HEK293 (cell line): ENCODE measurements at regions not wholly inside any gene's neighbourhood (a gene's known extent, or its start where the extent isn't known, plus 50 kb on each side); places are given as distances from the start of the nearest gene placed in this dataset.

Experiments
- CTCF ChIA-PET: fragments of 350-600 bp; formaldehyde crosslinking; extraction: SDS; loops from one replicate; lab custom pipeline; 2021; ENCODE audit warnings: antibody characterized with exemption; lab: Yijun Ruan, JAX
- POLR2A ChIA-PET: fragments of 300-600 bp; formaldehyde crosslinking; extraction: SDS; loops from one replicate; lab custom pipeline; 2020; ENCODE audit warnings: antibody characterized with exemption, inconsistent platforms; lab: Yijun Ruan, JAX
- H3K27ac ChIP-seq: fragments of 200-500 bp; sonication (Bioruptor generic); 2 replicates; pipeline ENCODE4 v1.5.1; 2014; ENCODE audit warnings: low read depth, low read length, control low read depth, inconsistent platforms; ENCODE audit errors: extremely low read depth
- H3K36me3 ChIP-seq, 2 experiments: fragments of 200-500 bp in 1 of 2; sonication (Bioruptor generic) in 1 of 2; 1 replicate in 1 of 2; 2 replicates in 1 of 2; pipeline ENCODE4 v1.5.1; 2014 to 2017; ENCODE audit warnings: inconsistent platforms in 2 of 2, low read length in 2 of 2; ENCODE audit not compliant: control insufficient read depth in 2 of 2, insufficient read depth in 1 of 2
- H3K4me1 ChIP-seq: fragments of 200-500 bp; sonication (Bioruptor generic); 2 replicates; pipeline ENCODE4 v1.5.1; 2014; ENCODE audit warnings: mild to moderate bottlenecking, low read length, inconsistent platforms; ENCODE audit not compliant: control insufficient read depth, insufficient read depth
- H3K4me3 ChIP-seq: 2 replicates; pipeline ENCODE4 v1.5.1; 2011; ENCODE audit warnings: low read depth, mild to moderate bottlenecking, control low read depth, low read length, moderate library complexity
- H3K9me3 ChIP-seq: fragments of 200-500 bp; sonication (Bioruptor generic); 2 replicates; pipeline ENCODE4 v1.5.1; 2014; ENCODE audit warnings: low read depth, low read length, inconsistent platforms; ENCODE audit not compliant: control insufficient read depth, insufficient read depth
- BCL11A ChIP-seq: fragments of 450-650 bp; formaldehyde crosslinking; IDR thresholded peaks from 2 replicates; pipeline ENCODE4 v1.5.1; 2016; ENCODE audit warnings: low read depth, missing biosample characterization, missing genetic modification characterization
- HOXC10 ChIP-seq: sonication (generic); formaldehyde crosslinking; IDR thresholded peaks from 2 replicates; pipeline ENCODE4 v1.8.1; 2023; ENCODE audit warnings: mild to moderate bottlenecking, missing genetic modification reagents
- MZF1 ChIP-seq: fragments of 450-650 bp; formaldehyde crosslinking; IDR thresholded peaks from 2 replicates; pipeline ENCODE4 v1.5.1; 2017; ENCODE audit warnings: missing biosample characterization, missing genetic modification characterization, borderline replicate concordance
- WT1 ChIP-seq: fragments of 450-650 bp; formaldehyde crosslinking; IDR thresholded peaks from 2 replicates; pipeline ENCODE4 v1.5.1; 2016; ENCODE audit warnings: missing biosample characterization, missing genetic modification characterization
- ZBTB7A ChIP-seq: fragments of 450-650 bp; formaldehyde crosslinking; IDR thresholded peaks from 2 replicates; pipeline ENCODE4 v1.5.1; 2016; ENCODE audit warnings: low read depth, missing biosample characterization, missing genetic modification characterization
- ZNF184 ChIP-seq: fragments of 450-650 bp; IDR thresholded peaks from 2 replicates; pipeline ENCODE4 v1.5.1; 2018; ENCODE audit warnings: missing biosample characterization, mild to moderate bottlenecking, missing genetic modification characterization
- ZNF248 ChIP-seq: fragments of 450-650 bp; formaldehyde crosslinking; IDR thresholded peaks from 2 replicates; pipeline ENCODE4 v1.5.1; 2017; ENCODE audit warnings: missing biosample characterization, missing genetic modification characterization
- ZNF292 ChIP-seq: fragments of 450-650 bp; formaldehyde crosslinking; IDR thresholded peaks from 2 replicates; pipeline ENCODE4 v1.5.1; 2016; ENCODE audit warnings: low read depth, missing biosample characterization, missing genetic modification characterization, borderline replicate concordance
- ZNF311 ChIP-seq: fragments of 450-650 bp; formaldehyde crosslinking; IDR thresholded peaks from 2 replicates; pipeline ENCODE4 v1.5.1; 2017; ENCODE audit warnings: missing biosample characterization, missing genetic modification characterization, borderline replicate concordance
- ZNF544 ChIP-seq: fragments of 450-650 bp; formaldehyde crosslinking; IDR thresholded peaks from 2 replicates; pipeline ENCODE4 v1.5.0; 2017; ENCODE audit warnings: missing biosample characterization, missing genetic modification characterization
- ZNF560 ChIP-seq: fragments of 450-650 bp; formaldehyde crosslinking; IDR thresholded peaks from 2 replicates; pipeline ENCODE4 v1.5.1; 2017; ENCODE audit warnings: missing biosample characterization, missing genetic modification characterization, borderline replicate concordance
- ZNF660 ChIP-seq: fragments of 450-650 bp; IDR thresholded peaks from 2 replicates; pipeline ENCODE4 v1.5.1; 2018; ENCODE audit warnings: missing biosample characterization, mild to moderate bottlenecking, missing genetic modification characterization
- ZNF670 ChIP-seq: fragments of 450-650 bp; formaldehyde crosslinking; IDR thresholded peaks from 2 replicates; pipeline ENCODE4 v1.5.1; 2016; ENCODE audit warnings: missing biosample characterization, missing genetic modification characterization, low read depth
- ZNF677 ChIP-seq: fragments of 450-650 bp; IDR thresholded peaks from 2 replicates; pipeline ENCODE4 v1.5.0; 2018; ENCODE audit warnings: missing biosample characterization, mild to moderate bottlenecking, missing genetic modification characterization, moderate library complexity
- ZNF701 ChIP-seq: fragments of 450-650 bp; formaldehyde crosslinking; IDR thresholded peaks from 2 replicates; pipeline ENCODE4 v1.5.1; 2016; ENCODE audit warnings: missing biosample characterization, missing genetic modification characterization
- ZNF707 ChIP-seq: fragments of 450-650 bp; formaldehyde crosslinking; IDR thresholded peaks from 2 replicates; pipeline ENCODE4 v1.5.1; 2016; ENCODE audit warnings: missing biosample characterization, missing genetic modification characterization
- TF ChIP-seq, protein P1 (sequence below): fragments of 450-650 bp; formaldehyde crosslinking; IDR thresholded peaks from 2 replicates; pipeline ENCODE4 v1.5.1; 2017; ENCODE audit warnings: missing biosample characterization, missing genetic modification characterization
- TF ChIP-seq, protein P2 (sequence below): fragments of 450-650 bp; formaldehyde crosslinking; IDR thresholded peaks from 2 replicates; pipeline ENCODE4 v1.5.1; 2016; ENCODE audit warnings: missing biosample characterization, missing genetic modification characterization
- TF ChIP-seq, protein P3 (sequence below): fragments of 450-650 bp; formaldehyde crosslinking; IDR thresholded peaks from 2 replicates; pipeline ENCODE4 v1.5.1; 2016; ENCODE audit warnings: missing biosample characterization, missing genetic modification characterization
- TF ChIP-seq, protein P4 (sequence below): fragments of 450-650 bp; formaldehyde crosslinking; conservative IDR thresholded peaks from 2 replicates; pipeline ENCODE4 v1.5.1; 2016; ENCODE audit warnings: low read depth, missing biosample characterization, missing genetic modification characterization
- TF ChIP-seq, protein P5 (sequence below): fragments of 450-650 bp; formaldehyde crosslinking; IDR thresholded peaks from 2 replicates; pipeline ENCODE4 v1.5.1; 2016; ENCODE audit warnings: missing biosample characterization, missing genetic modification characterization

DNA sequence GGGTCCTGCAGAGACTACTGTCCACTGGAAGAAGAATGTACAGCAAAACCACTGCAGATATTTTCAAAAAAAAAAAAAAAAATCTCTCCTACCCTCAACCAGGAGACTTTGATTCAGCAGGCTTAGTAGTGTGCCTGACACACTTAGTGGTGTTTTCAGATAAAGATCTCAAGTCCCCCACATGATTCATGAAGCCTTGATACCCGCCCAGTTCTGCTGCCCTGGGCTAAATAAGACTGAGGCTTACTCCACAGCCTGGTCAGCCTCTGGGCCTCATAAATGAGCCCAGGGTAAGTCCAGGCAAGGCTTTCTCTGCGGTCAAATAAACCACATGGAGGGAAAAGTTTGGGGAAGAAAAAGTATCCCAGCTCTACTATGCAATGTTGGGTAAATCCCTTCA lies 222.1 kb upstream of the ARID1B start (continued):
- TF ChIP-seq, protein P1, sequence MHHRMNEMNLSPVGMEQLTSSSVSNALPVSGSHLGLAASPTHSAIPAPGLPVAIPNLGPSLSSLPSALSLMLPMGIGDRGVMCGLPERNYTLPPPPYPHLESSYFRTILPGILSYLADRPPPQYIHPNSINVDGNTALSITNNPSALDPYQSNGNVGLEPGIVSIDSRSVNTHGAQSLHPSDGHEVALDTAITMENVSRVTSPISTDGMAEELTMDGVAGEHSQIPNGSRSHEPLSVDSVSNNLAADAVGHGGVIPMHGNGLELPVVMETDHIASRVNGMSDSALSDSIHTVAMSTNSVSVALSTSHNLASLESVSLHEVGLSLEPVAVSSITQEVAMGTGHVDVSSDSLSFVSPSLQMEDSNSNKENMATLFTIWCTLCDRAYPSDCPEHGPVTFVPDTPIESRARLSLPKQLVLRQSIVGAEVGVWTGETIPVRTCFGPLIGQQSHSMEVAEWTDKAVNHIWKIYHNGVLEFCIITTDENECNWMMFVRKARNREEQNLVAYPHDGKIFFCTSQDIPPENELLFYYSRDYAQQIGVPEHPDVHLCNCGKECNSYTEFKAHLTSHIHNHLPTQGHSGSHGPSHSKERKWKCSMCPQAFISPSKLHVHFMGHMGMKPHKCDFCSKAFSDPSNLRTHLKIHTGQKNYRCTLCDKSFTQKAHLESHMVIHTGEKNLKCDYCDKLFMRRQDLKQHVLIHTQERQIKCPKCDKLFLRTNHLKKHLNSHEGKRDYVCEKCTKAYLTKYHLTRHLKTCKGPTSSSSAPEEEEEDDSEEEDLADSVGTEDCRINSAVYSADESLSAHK (tag by site-specific recombination) = no peak
- no peak for TF ChIP-seq ZNF311 (tag by site-specific recombination)
- TF ChIP-seq ZNF670 (tag by site-specific recombination) = no peak
- TF ChIP-seq, protein P2, sequence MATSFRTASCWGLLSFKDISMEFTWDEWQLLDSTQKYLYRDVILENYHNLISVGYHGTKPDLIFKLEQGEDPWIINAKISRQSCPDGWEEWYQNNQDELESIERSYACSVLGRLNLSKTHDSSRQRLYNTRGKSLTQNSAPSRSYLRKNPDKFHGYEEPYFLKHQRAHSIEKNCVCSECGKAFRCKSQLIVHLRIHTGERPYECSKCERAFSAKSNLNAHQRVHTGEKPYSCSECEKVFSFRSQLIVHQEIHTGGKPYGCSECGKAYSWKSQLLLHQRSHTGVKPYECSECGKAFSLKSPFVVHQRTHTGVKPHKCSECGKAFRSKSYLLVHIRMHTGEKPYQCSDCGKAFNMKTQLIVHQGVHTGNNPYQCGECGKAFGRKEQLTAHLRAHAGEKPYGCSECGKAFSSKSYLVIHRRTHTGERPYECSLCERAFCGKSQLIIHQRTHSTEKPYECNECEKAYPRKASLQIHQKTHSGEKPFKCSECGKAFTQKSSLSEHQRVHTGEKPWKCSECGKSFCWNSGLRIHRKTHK = no peak

DNA sequence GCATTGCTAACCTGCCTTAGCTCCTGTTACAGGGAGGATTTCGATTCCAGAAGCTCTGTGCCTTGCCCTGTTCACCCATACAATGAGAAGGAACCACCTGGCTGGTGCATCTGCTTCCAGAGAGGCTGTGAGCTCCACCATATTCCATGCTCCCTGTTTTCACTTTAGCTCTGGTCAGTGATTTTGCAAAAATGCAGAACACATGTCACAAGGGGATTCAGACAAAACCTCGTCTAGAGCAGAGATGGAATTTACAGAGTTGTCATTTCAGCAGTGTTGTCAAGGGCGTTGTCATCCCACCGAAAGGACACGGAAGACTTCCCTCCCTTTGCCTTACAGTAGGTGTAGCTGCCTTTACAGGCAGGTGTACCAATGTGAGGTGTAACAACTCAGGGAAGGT lies 223.0 kb upstream of the ARID1B start:
- H3K4me3 ChIP-seq = no peak overlapping the region
- TF ChIP-seq ZNF660 (tag by site-specific recombination) = no peak
- no peak for TF ChIP-seq ZNF184 (tag by site-specific recombination)
- no peak for TF ChIP-seq ZNF707 (tag by site-specific recombination)
- TF ChIP-seq WT1 (tag by site-specific recombination) = no peak
- TF ChIP-seq ZNF560 = no peak
- TF ChIP-seq ZNF248 (tag by site-specific recombination) = no peak
- TF ChIP-seq, protein P3, sequence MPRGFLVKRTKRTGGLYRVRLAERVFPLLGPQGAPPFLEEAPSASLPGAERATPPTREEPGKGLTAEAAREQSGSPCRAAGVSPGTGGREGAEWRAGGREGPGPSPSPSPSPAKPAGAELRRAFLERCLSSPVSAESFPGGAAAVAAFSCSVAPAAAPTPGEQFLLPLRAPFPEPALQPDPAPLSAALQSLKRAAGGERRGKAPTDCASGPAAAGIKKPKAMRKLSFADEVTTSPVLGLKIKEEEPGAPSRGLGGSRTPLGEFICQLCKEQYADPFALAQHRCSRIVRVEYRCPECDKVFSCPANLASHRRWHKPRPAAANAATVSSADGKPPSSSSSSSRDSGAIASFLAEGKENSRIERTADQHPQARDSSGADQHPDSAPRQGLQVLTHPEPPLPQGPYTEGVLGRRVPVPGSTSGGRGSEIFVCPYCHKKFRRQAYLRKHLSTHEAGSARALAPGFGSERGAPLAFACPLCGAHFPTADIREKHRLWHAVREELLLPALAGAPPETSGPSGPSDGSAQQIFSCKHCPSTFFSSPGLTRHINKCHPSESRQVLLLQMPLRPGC (tag by site-specific recombination) = no peak
- no peak for TF ChIP-seq HOXC10 (CRISPR knock-in tag)
- TF ChIP-seq ZNF677 (tag by site-specific recombination) = no peak
- no peak for TF ChIP-seq ZBTB7A (tag by site-specific recombination)
- TF ChIP-seq, protein P4, sequence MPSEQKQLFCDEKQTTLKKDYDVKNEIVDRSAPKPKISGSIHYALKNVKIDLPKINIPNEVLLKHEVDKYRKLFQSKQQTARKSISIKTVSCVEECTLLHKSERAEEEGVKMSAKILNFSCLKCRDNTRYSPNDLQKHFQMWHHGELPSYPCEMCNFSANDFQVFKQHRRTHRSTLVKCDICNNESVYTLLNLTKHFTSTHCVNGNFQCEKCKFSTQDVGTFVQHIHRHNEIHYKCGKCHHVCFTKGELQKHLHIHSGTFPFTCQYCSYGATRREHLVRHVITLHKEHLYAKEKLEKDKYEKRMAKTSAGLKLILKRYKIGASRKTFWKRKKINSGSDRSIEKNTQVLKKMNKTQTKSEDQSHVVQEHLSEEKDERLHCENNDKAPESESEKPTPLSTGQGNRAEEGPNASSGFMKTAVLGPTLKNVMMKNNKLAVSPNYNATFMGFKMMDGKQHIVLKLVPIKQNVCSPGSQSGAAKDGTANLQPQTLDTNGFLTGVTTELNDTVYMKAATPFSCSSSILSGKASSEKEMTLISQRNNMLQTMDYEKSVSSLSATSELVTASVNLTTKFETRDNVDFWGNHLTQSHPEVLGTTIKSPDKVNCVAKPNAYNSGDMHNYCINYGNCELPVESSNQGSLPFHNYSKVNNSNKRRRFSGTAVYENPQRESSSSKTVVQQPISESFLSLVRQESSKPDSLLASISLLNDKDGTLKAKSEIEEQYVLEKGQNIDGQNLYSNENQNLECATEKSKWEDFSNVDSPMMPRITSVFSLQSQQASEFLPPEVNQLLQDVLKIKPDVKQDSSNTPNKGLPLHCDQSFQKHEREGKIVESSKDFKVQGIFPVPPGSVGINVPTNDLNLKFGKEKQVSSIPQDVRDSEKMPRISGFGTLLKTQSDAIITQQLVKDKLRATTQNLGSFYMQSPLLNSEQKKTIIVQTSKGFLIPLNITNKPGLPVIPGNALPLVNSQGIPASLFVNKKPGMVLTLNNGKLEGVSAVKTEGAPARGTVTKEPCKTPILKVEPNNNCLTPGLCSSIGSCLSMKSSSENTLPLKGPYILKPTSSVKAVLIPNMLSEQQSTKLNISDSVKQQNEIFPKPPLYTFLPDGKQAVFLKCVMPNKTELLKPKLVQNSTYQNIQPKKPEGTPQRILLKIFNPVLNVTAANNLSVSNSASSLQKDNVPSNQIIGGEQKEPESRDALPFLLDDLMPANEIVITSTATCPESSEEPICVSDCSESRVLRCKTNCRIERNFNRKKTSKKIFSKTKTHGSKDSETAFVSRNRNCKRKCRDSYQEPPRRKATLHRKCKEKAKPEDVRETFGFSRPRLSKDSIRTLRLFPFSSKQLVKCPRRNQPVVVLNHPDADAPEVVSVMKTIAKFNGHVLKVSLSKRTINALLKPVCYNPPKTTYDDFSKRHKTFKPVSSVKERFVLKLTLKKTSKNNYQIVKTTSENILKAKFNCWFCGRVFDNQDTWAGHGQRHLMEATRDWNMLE = no peak
- TF ChIP-seq ZNF544 (tag by site-specific recombination) = no peak
- TF ChIP-seq MZF1 (tag by site-specific recombination) = no peak
- no peak for TF ChIP-seq ZNF701 (tag by site-specific recombination)
- no peak for TF ChIP-seq BCL11A (tag by site-specific recombination)
- no peak for TF ChIP-seq ZNF292 (tag by site-specific recombination)
- TF ChIP-seq, protein P5, sequence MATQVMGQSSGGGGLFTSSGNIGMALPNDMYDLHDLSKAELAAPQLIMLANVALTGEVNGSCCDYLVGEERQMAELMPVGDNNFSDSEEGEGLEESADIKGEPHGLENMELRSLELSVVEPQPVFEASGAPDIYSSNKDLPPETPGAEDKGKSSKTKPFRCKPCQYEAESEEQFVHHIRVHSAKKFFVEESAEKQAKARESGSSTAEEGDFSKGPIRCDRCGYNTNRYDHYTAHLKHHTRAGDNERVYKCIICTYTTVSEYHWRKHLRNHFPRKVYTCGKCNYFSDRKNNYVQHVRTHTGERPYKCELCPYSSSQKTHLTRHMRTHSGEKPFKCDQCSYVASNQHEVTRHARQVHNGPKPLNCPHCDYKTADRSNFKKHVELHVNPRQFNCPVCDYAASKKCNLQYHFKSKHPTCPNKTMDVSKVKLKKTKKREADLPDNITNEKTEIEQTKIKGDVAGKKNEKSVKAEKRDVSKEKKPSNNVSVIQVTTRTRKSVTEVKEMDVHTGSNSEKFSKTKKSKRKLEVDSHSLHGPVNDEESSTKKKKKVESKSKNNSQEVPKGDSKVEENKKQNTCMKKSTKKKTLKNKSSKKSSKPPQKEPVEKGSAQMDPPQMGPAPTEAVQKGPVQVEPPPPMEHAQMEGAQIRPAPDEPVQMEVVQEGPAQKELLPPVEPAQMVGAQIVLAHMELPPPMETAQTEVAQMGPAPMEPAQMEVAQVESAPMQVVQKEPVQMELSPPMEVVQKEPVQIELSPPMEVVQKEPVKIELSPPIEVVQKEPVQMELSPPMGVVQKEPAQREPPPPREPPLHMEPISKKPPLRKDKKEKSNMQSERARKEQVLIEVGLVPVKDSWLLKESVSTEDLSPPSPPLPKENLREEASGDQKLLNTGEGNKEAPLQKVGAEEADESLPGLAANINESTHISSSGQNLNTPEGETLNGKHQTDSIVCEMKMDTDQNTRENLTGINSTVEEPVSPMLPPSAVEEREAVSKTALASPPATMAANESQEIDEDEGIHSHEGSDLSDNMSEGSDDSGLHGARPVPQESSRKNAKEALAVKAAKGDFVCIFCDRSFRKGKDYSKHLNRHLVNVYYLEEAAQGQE (tag by site-specific recombination) = no peak
- H3K4me1 ChIP-seq = no peaks in the 10 kb centered on the region
- H3K27ac ChIP-seq = no peak overlapping the region
- ChIA-PET CTCF (interaction anchor here (0.6 to 1.4 kb wide), 3 partner anchors 9 to 239 kb away, joined by 3 to 6 read pairs (median 3); no protein-coding TSS in a partner anchor), POLR2A (no interaction called here)
- no peaks in the 10 kb centered on the region for H3K36me3 ChIP-seq
- H3K9me3 ChIP-seq = no peaks in the 10 kb centered on the region
